A549 (cell line): ENCODE measurements at regions not wholly inside any gene's neighbourhood (a gene's known extent, or its start where the extent isn't known, plus 50 kb on each side); places are given as distances from the start of the nearest gene placed in this dataset.

Source experiments
- CHD4 ChIP-seq: fragments of 200-600 bp; sonication (generic); IDR thresholded peaks from 2 replicates; pipeline ENCODE4 v1.6.1; 2016; ENCODE audit warnings: antibody characterized with exemption, mild to moderate bottlenecking, borderline replicate concordance
- EHMT2 ChIP-seq: fragments of 200-600 bp; sonication (generic); IDR thresholded peaks from 2 replicates; pipeline ENCODE4 v1.6.1; 2016; ENCODE audit warnings: antibody characterized with exemption, low read depth, mild to moderate bottlenecking, moderate library complexity
- JUN ChIP-seq, 2 experiments: fragments of >200 bp; sonication (Bioruptor Twin); formaldehyde crosslinking; IDR thresholded peaks; 2 replicates in 1 of 2; 3 replicates in 1 of 2; pipeline ENCODE4 v1.6.1; 2016 to 2017
- NFE2L2 ChIP-seq: fragments of 150-350 bp; conservative IDR thresholded peaks from 2 replicates; pipeline ENCODE4 v1.6.1; 2014; ENCODE audit warnings: low read length
- NR3C1 ChIP-seq: fragments of >200 bp; sonication (Bioruptor Twin); formaldehyde crosslinking; IDR thresholded peaks from 3 replicates; pipeline ENCODE4 v1.6.1; 2017
- POLR2A ChIP-seq: IDR thresholded peaks from 2 replicates; pipeline ENCODE4 v1.6.1; 2012; ENCODE audit warnings: mild to moderate bottlenecking, low read length
- RAD21 ChIP-seq, 2 experiments: fragments of >200 bp in 1 of 2; sonication (Bioruptor Twin) in 1 of 2; formaldehyde crosslinking in 1 of 2; IDR thresholded peaks in 1 of 2; conservative IDR thresholded peaks in 1 of 2; 2 replicates in 1 of 2; 3 replicates in 1 of 2; pipeline ENCODE4 v1.6.1; 2012 to 2018; ENCODE audit warnings: inconsistent platforms in 1 of 2
- ZSCAN20 ChIP-seq: fragments of 250-450 bp; sonication (Bioruptor Pico); IDR thresholded peaks from 2 replicates; pipeline ENCODE4 v1.8.0; 2022; ENCODE audit warnings: mild to moderate bottlenecking, moderate library complexity
- TF ChIP-seq, protein P1 (sequence below): fragments of >200 bp; sonication (Bioruptor Twin); formaldehyde crosslinking; IDR thresholded peaks from 3 replicates; pipeline ENCODE4 v1.5.1; 2016
- TF ChIP-seq, protein P2 (sequence below): fragments of 150-350 bp; IDR thresholded peaks from 2 replicates; pipeline ENCODE4 v1.6.1; 2014; ENCODE audit warnings: low read depth, mild to moderate bottlenecking, low read length

DNA sequence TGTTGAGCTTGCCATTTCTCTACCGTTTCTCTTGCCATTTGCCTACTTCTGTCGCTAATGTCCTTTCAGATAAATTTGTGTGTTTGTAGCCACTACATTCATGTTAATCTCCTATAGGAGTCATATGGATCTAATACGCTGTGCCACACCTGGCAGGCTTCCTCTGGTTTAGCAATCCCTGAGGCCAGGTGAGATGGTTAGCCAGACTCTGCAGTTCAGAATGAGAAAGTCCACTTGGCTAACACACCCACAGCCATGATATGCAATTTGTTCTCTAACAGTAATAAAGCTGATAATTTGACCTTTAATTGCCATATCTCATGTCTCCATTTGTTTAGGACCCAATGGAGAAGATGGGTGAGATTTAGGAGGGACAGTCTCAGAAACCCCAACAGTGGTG lies 1261.6 kb upstream of the TMEM132C start:
- TF ChIP-seq ZSCAN20 (CRISPR knock-in tag), result no peak
- TF ChIP-seq POLR2A, result no peak
- TF ChIP-seq, protein P1, sequence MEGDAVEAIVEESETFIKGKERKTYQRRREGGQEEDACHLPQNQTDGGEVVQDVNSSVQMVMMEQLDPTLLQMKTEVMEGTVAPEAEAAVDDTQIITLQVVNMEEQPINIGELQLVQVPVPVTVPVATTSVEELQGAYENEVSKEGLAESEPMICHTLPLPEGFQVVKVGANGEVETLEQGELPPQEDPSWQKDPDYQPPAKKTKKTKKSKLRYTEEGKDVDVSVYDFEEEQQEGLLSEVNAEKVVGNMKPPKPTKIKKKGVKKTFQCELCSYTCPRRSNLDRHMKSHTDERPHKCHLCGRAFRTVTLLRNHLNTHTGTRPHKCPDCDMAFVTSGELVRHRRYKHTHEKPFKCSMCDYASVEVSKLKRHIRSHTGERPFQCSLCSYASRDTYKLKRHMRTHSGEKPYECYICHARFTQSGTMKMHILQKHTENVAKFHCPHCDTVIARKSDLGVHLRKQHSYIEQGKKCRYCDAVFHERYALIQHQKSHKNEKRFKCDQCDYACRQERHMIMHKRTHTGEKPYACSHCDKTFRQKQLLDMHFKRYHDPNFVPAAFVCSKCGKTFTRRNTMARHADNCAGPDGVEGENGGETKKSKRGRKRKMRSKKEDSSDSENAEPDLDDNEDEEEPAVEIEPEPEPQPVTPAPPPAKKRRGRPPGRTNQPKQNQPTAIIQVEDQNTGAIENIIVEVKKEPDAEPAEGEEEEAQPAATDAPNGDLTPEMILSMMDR, result no peak
- no peak for TF ChIP-seq RAD21 (conservative IDR thresholded peaks at IDR 0.05 in 1 of 2, IDR thresholded peaks at IDR 0.05 in 1 of 2)
- TF ChIP-seq NR3C1, result no peak
- no peak for TF ChIP-seq EHMT2
- TF ChIP-seq, protein P2, sequence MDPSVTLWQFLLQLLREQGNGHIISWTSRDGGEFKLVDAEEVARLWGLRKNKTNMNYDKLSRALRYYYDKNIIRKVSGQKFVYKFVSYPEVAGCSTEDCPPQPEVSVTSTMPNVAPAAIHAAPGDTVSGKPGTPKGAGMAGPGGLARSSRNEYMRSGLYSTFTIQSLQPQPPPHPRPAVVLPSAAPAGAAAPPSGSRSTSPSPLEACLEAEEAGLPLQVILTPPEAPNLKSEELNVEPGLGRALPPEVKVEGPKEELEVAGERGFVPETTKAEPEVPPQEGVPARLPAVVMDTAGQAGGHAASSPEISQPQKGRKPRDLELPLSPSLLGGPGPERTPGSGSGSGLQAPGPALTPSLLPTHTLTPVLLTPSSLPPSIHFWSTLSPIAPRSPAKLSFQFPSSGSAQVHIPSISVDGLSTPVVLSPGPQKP, result no peak
- TF ChIP-seq NFE2L2, result no peak
- TF ChIP-seq JUN (IDR thresholded peaks at IDR 0.05), result no peak
- TF ChIP-seq CHD4, result no peak
